ENCODE measurements at regions not wholly inside any gene's neighbourhood (a gene's known extent, or its start where the extent isn't known, plus 50 kb on each side); places are given as distances from the start of the nearest gene placed in this dataset.
"Not testable (repeated sequence)": the region's sequence is repeated elsewhere in the genome, so short reads cannot be mapped to it uniquely, and the experiment has no call there.

- no peak for TF ChIP-seq CTCF (IDR thresholded peaks at IDR 0.05; ENCODE audit: insufficient read depth, low read depth, low read length, missing control alignments)
- no peak overlapping the region for H3K4me3 ChIP-seq (ENCODE audit: low read length)
- DNase-seq (ENCODE audit: low read depth) = peak; percentile 12
Observed at GRCh38 chr16:35102780-35103403, 1643.5 kb downstream of the TP53TG3F start.

GRCh38 chr16:35111772-35112171, 1652.4 kb downstream of the TP53TG3F start:
- not testable (repeated sequence) for DNase-seq (ENCODE audit: low read depth); H3K4me3 ChIP-seq (ENCODE audit: low read length)

- TF ChIP-seq CTCF (IDR thresholded peaks at IDR 0.05; ENCODE audit: insufficient read depth, low read depth, low read length, missing control alignments) = no peak
- H3K4me3 ChIP-seq (ENCODE audit: low read length) = no peak overlapping the region
- no peak for DNase-seq (ENCODE audit: low read depth)
Observed at GRCh38 chr16:35131429-35131828, 1672.0 kb downstream of the TP53TG3F start.

- no peak for TF ChIP-seq CTCF (IDR thresholded peaks at IDR 0.05; ENCODE audit: insufficient read depth, low read depth, low read length, missing control alignments)
Observed at GRCh38 chr16:35134471-35134870, 1675.1 kb downstream of the TP53TG3F start.

GRCh38 chr16:35140293-35140986, 1681.0 kb downstream of the TP53TG3F start:
- no peak for TF ChIP-seq CTCF (IDR thresholded peaks at IDR 0.05; ENCODE audit: insufficient read depth, low read depth, low read length, missing control alignments)
- no peak overlapping the region for H3K4me3 ChIP-seq (ENCODE audit: low read length)
- DNase-seq (ENCODE audit: low read depth) = no peak

More at GRCh38 chr16:35134471-35134870, 1675.1 kb downstream of the TP53TG3F start:
- no peak overlapping the region for H3K4me3 ChIP-seq (ENCODE audit: low read length)
- peak; percentile 97 for DNase-seq (ENCODE audit: low read depth)

- no peak overlapping the region for H3K4me3 ChIP-seq (ENCODE audit: low read length)
- TF ChIP-seq CTCF (IDR thresholded peaks at IDR 0.05; ENCODE audit: insufficient read depth, low read depth, low read length, missing control alignments) = no peak
- no peak for DNase-seq (ENCODE audit: low read depth)
Observed at GRCh38 chr16:35141303-35141702, 1681.9 kb downstream of the TP53TG3F start.

GRCh38 chr16:35142147-35142808, 1682.9 kb downstream of the TP53TG3F start:
- no peak for TF ChIP-seq CTCF (IDR thresholded peaks at IDR 0.05; ENCODE audit: insufficient read depth, low read depth, low read length, missing control alignments)
- DNase-seq (ENCODE audit: low read depth) = no peak
- H3K4me3 ChIP-seq (ENCODE audit: low read length) = no peak overlapping the region
